Liver (tissue), 3 donors: ENCODE measurements at regions not wholly inside any gene's neighbourhood (a gene's known extent, or its start where the extent isn't known, plus 50 kb on each side); places are given as distances from the start of the nearest gene placed in this dataset.

Experiments
- CTCF ChIP-seq: fragments of 150-350 bp; IDR thresholded peaks from 2 replicates; pipeline ENCODE4 v1.5.1; 2017; ENCODE audit warnings: improper control_type of control experiment, low read depth, low read length; ENCODE audit not compliant: missing input control
- FOXA2 ChIP-seq: IDR thresholded peaks from 2 replicates; pipeline ENCODE4 v1.6.1; 2016; ENCODE audit warnings: antibody characterized with exemption
- JUND ChIP-seq, 2 donors: IDR thresholded peaks; 2 replicates each; pipeline ENCODE4 v1.6.1; 2016; ENCODE audit warnings: antibody characterized with exemption in 2 of 2
- MAX ChIP-seq: IDR thresholded peaks from 2 replicates; pipeline ENCODE4 v1.6.1; 2016; ENCODE audit warnings: antibody characterized with exemption
- TF ChIP-seq, protein P1 (sequence below): IDR thresholded peaks from 2 replicates; pipeline ENCODE4 v1.6.1; 2016; ENCODE audit warnings: antibody characterized with exemption
- donor health status: healthy.
- donor health status: healthy.

DNA sequence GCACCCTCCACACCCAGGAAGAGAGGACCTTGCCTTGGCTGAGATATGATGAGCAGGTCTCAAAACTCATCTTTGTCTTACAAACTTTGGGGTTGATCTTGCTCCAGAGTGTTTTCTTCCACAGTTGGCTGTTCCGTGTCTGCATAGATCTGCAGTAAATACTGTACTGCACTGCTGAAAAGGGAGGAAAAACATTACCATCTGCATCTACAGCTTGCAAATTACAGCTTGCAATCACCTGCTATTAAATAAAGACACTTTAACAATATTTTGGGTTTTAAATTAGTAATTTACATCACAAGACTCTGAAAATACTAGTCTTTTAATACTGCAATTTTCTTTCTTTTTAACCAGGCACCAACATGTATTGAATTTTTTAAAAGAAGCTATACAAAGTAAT, 499.5 kb downstream of the STIM2 start:
- no peak for TF ChIP-seq CTCF
- TF ChIP-seq MAX, result no peak
- TF ChIP-seq FOXA2, result no peak
- TF ChIP-seq, protein P1, sequence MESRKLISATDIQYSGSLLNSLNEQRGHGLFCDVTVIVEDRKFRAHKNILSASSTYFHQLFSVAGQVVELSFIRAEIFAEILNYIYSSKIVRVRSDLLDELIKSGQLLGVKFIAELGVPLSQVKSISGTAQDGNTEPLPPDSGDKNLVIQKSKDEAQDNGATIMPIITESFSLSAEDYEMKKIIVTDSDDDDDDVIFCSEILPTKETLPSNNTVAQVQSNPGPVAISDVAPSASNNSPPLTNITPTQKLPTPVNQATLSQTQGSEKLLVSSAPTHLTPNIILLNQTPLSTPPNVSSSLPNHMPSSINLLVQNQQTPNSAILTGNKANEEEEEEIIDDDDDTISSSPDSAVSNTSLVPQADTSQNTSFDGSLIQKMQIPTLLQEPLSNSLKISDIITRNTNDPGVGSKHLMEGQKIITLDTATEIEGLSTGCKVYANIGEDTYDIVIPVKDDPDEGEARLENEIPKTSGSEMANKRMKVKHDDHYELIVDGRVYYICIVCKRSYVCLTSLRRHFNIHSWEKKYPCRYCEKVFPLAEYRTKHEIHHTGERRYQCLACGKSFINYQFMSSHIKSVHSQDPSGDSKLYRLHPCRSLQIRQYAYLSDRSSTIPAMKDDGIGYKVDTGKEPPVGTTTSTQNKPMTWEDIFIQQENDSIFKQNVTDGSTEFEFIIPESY, result no peak
- TF ChIP-seq JUND (IDR thresholded peaks at IDR 0.05), result no peak
